PFSK-1 (cell line): ENCODE measurements at regions not wholly inside any gene's neighbourhood (a gene's known extent, or its start where the extent isn't known, plus 50 kb on each side); places are given as distances from the start of the nearest gene placed in this dataset.

ENCODE experiments used
- REST ChIP-seq, 2 experiments: IDR thresholded peaks; 2 replicates each; pipeline versions ENCODE4 v1.6.1 to v1.8.0; 2011 to 2012; ENCODE audit warnings: low read depth in 2 of 2, low read length in 2 of 2, control low read depth in 1 of 2, inconsistent platforms in 1 of 2, mild to moderate bottlenecking in 1 of 2, moderate library complexity in 1 of 2; ENCODE audit not compliant: insufficient read depth in 1 of 2
- SIN3A ChIP-seq: IDR thresholded peaks from 2 replicates; pipeline ENCODE4 v1.6.1; 2012; ENCODE audit warnings: mild to moderate bottlenecking, low read length, moderate library complexity, borderline replicate concordance; ENCODE audit not compliant: insufficient read depth

GRCh38 chr6:19324376-19324775 is 512.8 kb upstream of the ID4 start:
- TF ChIP-seq REST (IDR thresholded peaks at IDR 0.05; ENCODE audit: insufficient read depth in 1 of 2, low read depth in 2 of 2, low read length in 2 of 2) (no peak), SIN3A (no peak)
